ENCODE measurements at regions not wholly inside any gene's neighbourhood (a gene's known extent, or its start where the extent isn't known, plus 50 kb on each side); places are given as distances from the start of the nearest gene placed in this dataset.

- intact Hi-C loops (cut with micrococcal nuclease), result no loop called here
- peaks cover 8% of the 10 kb centered on the region for H3K9me3 ChIP-seq (replicated peaks)
- H3K36me3 ChIP-seq, result no peaks in the 10 kb centered on the region
- no peak overlapping the region for H3K27ac ChIP-seq (replicated peaks)
- no peaks in the 10 kb centered on the region for H3K27me3 ChIP-seq (ENCODE audit: low read depth)
- no peak for DNase-seq
- no peaks in the 10 kb centered on the region for H3K4me1 ChIP-seq
- no peak for TF ChIP-seq CTCF (IDR thresholded peaks at IDR 0.05; ENCODE audit: borderline replicate concordance)
- no peak overlapping the region for H3K4me3 ChIP-seq
These were observed 382.1 kb upstream of the CDH18 start for GRCh38 chr5:20370061-20370460.

GRCh38 chr5:20369518-20369885 lies 381.5 kb upstream of the CDH18 start:
- peaks cover 8% of the 10 kb centered on the region for H3K9me3 ChIP-seq (replicated peaks)
- DNase-seq, result no peak
- no peak overlapping the region for H3K4me3 ChIP-seq
- no peaks in the 10 kb centered on the region for H3K36me3 ChIP-seq
- H3K27ac ChIP-seq (replicated peaks), result no peak overlapping the region
- no peak for TF ChIP-seq CTCF (IDR thresholded peaks at IDR 0.05; ENCODE audit: borderline replicate concordance)
- no peaks in the 10 kb centered on the region for H3K4me1 ChIP-seq
- intact Hi-C loops (cut with micrococcal nuclease), result no loop called here
- no peaks in the 10 kb centered on the region for H3K27me3 ChIP-seq (ENCODE audit: low read depth)

GRCh38 chr5:20368571-20369517 lies 380.8 kb upstream of the CDH18 start:
- H3K9me3 ChIP-seq (replicated peaks), result peaks cover 8% of the 10 kb centered on the region
- H3K4me3 ChIP-seq, result no peak overlapping the region
- H3K27me3 ChIP-seq (ENCODE audit: low read depth), result no peaks in the 10 kb centered on the region
- no peak overlapping the region for H3K27ac ChIP-seq (replicated peaks)
- no peaks in the 10 kb centered on the region for H3K4me1 ChIP-seq
- no peak for DNase-seq
- intact Hi-C loops (cut with micrococcal nuclease), result no loop called here
- TF ChIP-seq CTCF (IDR thresholded peaks at IDR 0.05; ENCODE audit: borderline replicate concordance), result no peak
- H3K36me3 ChIP-seq, result no peaks in the 10 kb centered on the region

- DNase-seq, result no peak
- Histone ChIP-seq H3K4me1 (no peaks in the 10 kb centered on the region), H3K36me3 (no peaks in the 10 kb centered on the region), H3K9me3 (replicated peaks) (no peaks in the 10 kb centered on the region), H3K27ac (replicated peaks) (no peak overlapping the region), H3K27me3 (ENCODE audit: low read depth) (no peaks in the 10 kb centered on the region), H3K4me3 (no peak overlapping the region)
- intact Hi-C loops (cut with micrococcal nuclease), result no loop called here
- TF ChIP-seq CTCF (IDR thresholded peaks at IDR 0.05; ENCODE audit: borderline replicate concordance), result no peak
These were observed 379.2 kb upstream of the CDH18 start for GRCh38 chr5:20367178-20367577.

GRCh38 chr5:20360263-20360662 lies 372.3 kb upstream of the CDH18 start:
- Histone ChIP-seq H3K9me3 (replicated peaks) (peaks cover 8% of the 10 kb centered on the region), H3K4me3 (no peak overlapping the region), H3K27me3 (ENCODE audit: low read depth) (no peaks in the 10 kb centered on the region), H3K36me3 (no peaks in the 10 kb centered on the region), H3K4me1 (no peaks in the 10 kb centered on the region), H3K27ac (replicated peaks) (no peak overlapping the region)
- TF ChIP-seq CTCF (IDR thresholded peaks at IDR 0.05; ENCODE audit: borderline replicate concordance), result no peak
- DNase-seq, result no peak
- intact Hi-C loops (cut with micrococcal nuclease), result no loop called here
